Caco-2 (cell line): ENCODE measurements at regions not wholly inside any gene's neighbourhood (a gene's known extent, or its start where the extent isn't known, plus 50 kb on each side); places are given as distances from the start of the nearest gene placed in this dataset.

Source experiments
- BruUV-seq: library from RNA; stranded (reverse); fragments of 400-500 nt; replicated peaks from 2 replicates; lab custom pipeline; 2021; lab: Mats Ljungman, UMichigan
- CTCF ChIA-PET: fragments of 300-600 bp; sonication (Branson Sonifier 250); formaldehyde crosslinking; loops from one replicate; lab custom pipeline; 2022; ENCODE audit warnings: antibody characterized with exemption; lab: Charles Lee
- POLR2A ChIA-PET: fragments of 300-600 bp; sonication (Branson Sonifier 250); formaldehyde crosslinking; loops from one replicate; lab custom pipeline; 2022; ENCODE audit warnings: antibody characterized with exemption; lab: Charles Lee
- DNase-seq, 2 experiments: peaks; one replicate each; pipeline versions ENCODE4 v3.0.0 to v3.0.0-alpha.2; 2020 to 2022
- H3K27me3 ChIP-seq: replicated peaks from 2 replicates; pipeline ENCODE4 v1.6.0; 2011; ENCODE audit warnings: low read length; ENCODE audit not compliant: control insufficient read depth, insufficient read depth
- H3K36me3 ChIP-seq: 2 replicates; pipeline ENCODE4 v1.5.1; 2011; ENCODE audit warnings: low read length; ENCODE audit not compliant: control insufficient read depth, insufficient read depth
- H3K4me1 ChIP-seq: fragments of 250-450 bp; sonication (Bioruptor Pico); 2 replicates; pipeline ENCODE4 v1.5.1; 2020; ENCODE audit warnings: mild to moderate bottlenecking
- H3K4me3 ChIP-seq: 2 replicates; pipeline ENCODE4 v1.5.1; 2011; ENCODE audit warnings: low read depth, mild to moderate bottlenecking, control low read depth, low read length
- H3K9me3 ChIP-seq: fragments of 250-450 bp; sonication (Bioruptor Pico); 2 replicates; pipeline ENCODE4 v1.5.1; 2020; ENCODE audit warnings: mild to moderate bottlenecking, moderate library complexity
- H3K27ac Mint-ChIP-seq: one replicate; pipeline ENCODE4 v1.8.0; 2022; ENCODE audit warnings: mixed read lengths; ENCODE audit not compliant: unreplicated experiment
- H3K27me3 Mint-ChIP-seq: one replicate; pipeline ENCODE4 v1.8.0; 2022; ENCODE audit warnings: mixed read lengths; ENCODE audit not compliant: insufficient read depth, unreplicated experiment
- H3K36me3 Mint-ChIP-seq: one replicate; pipeline ENCODE4 v1.8.0; 2022; ENCODE audit warnings: mild to moderate bottlenecking, mixed read lengths; ENCODE audit not compliant: insufficient read depth, unreplicated experiment
- H3K4me1 Mint-ChIP-seq: one replicate; pipeline ENCODE4 v1.8.0; 2022; ENCODE audit warnings: low read depth, mixed read lengths; ENCODE audit not compliant: unreplicated experiment
- H3K4me3 Mint-ChIP-seq: one replicate; pipeline ENCODE4 v1.8.0; 2022; ENCODE audit warnings: mild to moderate bottlenecking, moderate library complexity, mixed read lengths; ENCODE audit not compliant: unreplicated experiment
- H3K9me3 Mint-ChIP-seq: one replicate; pipeline ENCODE4 v1.8.0; 2022; ENCODE audit warnings: mixed read lengths; ENCODE audit not compliant: unreplicated experiment
- CTCF ChIP-seq, 2 experiments: fragments of 200-600 bp in 1 of 2; IDR thresholded peaks; 1 replicate in 1 of 2; 2 replicates in 1 of 2; pipeline versions ENCODE4 v1.5.1 to v1.8.0; 2011 to 2022; ENCODE audit warnings: antibody characterized with exemption in 1 of 2, control low read depth in 1 of 2, inconsistent platforms in 1 of 2, low read depth in 1 of 2, low read length in 1 of 2, mild to moderate bottlenecking in 1 of 2, moderate library complexity in 1 of 2; ENCODE audit not compliant: insufficient read depth in 1 of 2, severe bottlenecking in 1 of 2, unreplicated experiment in 1 of 2
- intact Hi-C: fragments of 100-400 bp; cut with micrococcal nuclease; formaldehyde crosslinking; loops from one replicate; pipeline ENCODE4 v1.10.0; 2022; ENCODE audit not compliant: unreplicated experiment

DNA sequence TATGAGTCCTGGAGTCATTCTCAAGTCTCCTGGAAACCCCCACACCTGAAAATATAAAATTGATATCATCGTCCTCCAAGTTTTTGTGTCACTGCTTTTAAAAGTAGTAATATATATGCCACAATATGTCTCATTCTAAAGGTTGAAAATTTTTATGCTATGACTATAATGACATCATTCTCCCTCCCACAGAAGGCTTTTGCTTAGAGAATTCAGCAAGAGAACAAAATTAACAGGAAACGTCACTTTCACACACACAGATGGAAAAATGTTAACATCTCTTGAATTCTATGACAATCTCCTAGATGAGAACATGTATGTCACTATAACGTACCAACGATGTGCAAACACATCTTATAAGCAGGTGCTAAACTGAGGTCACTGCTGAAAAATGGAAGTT lies 498.3 kb downstream of the FOXG1 start:
- DNase-seq = no peak
- Histone ChIP-seq H3K4me1 (no peaks in the 10 kb centered on the region), H3K9me3 (no peaks in the 10 kb centered on the region), H3K36me3 (no peaks in the 10 kb centered on the region), H3K4me3 (no peak overlapping the region), H3K27me3 (no peaks in the 10 kb centered on the region)
- CTCF ChIA-PET = no interaction called here
- no peak for TF ChIP-seq CTCF (IDR thresholded peaks at IDR 0.05; ENCODE audit: insufficient read depth in 1 of 2, low read depth in 1 of 2, low read length in 1 of 2, severe bottlenecking in 1 of 2, unreplicated experiment in 1 of 2)
- no TSS peak for BruUV-seq
- Mint-ChIP-seq H3K4me3 (no peak overlapping the region), H3K27me3 (no peaks in the 10 kb centered on the region), H3K36me3 (no peaks in the 10 kb centered on the region), H3K27ac (no peak overlapping the region), H3K9me3 (no peaks in the 10 kb centered on the region), H3K4me1 (no peaks in the 10 kb centered on the region)
- intact Hi-C loops = no loop called here
- POLR2A ChIA-PET = no interaction called here

DNA sequence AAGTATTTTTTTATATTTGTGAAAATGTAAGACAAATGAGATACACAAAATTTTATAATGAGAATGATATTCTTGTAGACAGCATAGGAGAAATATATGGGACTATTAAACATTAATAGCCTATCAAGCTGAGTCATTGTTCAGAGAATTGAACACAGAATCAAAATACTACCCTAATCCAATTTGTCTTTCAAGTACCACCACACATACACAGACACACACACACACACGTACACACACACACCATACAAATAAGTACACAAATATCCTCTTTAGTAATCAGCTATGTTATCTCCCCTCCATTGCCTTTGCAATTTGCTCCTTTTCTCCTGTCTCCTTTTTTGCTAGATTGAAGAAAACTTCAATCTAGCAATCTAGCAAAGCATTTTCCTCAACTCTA lies 499.3 kb downstream of the FOXG1 start:
- intact Hi-C loops = no loop called here
- H3K36me3 ChIP-seq = no peaks in the 10 kb centered on the region
- CTCF ChIA-PET = no interaction called here
- no peak for TF ChIP-seq CTCF (IDR thresholded peaks at IDR 0.05; ENCODE audit: insufficient read depth in 1 of 2, low read depth in 1 of 2, low read length in 1 of 2, severe bottlenecking in 1 of 2, unreplicated experiment in 1 of 2)
- DNase-seq = no peak
- H3K9me3 ChIP-seq = no peaks in the 10 kb centered on the region
- no TSS peak for BruUV-seq
- H3K4me3 ChIP-seq = no peak overlapping the region
- no peaks in the 10 kb centered on the region for H3K4me1 ChIP-seq
- no peaks in the 10 kb centered on the region for H3K27me3 ChIP-seq
- Mint-ChIP-seq H3K4me3 (no peak overlapping the region), H3K27ac (no peak overlapping the region), H3K27me3 (no peaks in the 10 kb centered on the region), H3K4me1 (no peaks in the 10 kb centered on the region), H3K9me3 (no peaks in the 10 kb centered on the region), H3K36me3 (no peaks in the 10 kb centered on the region)
- POLR2A ChIA-PET = no interaction called here

DNA sequence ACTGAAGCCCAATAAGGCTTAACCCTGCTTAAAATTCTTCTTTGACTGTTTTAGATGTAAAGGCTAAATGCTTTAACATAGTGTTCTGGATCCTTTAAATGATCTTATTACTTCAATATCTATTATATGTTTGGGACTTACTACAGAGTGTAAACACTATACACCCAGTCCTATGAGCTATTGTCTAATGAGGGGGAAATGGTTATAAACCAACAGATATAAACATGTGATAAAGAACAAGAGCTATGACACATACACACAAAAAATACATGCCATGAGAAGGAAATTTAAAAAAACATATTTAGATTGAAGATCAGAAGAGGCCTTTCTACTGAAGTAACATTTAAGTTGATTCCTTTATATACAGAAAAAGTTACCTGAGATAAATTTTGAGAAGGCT lies 505.1 kb downstream of the FOXG1 start:
- ChIA-PET CTCF (no interaction called here), POLR2A (no interaction called here)
- no TSS peak for BruUV-seq
- Histone ChIP-seq H3K4me3 (no peak overlapping the region), H3K4me1 (no peaks in the 10 kb centered on the region), H3K27me3 (no peaks in the 10 kb centered on the region), H3K9me3 (no peaks in the 10 kb centered on the region), H3K36me3 (no peaks in the 10 kb centered on the region)
- Mint-ChIP-seq H3K27ac (no peak overlapping the region), H3K4me1 (no peaks in the 10 kb centered on the region), H3K27me3 (peaks cover 2% of the 10 kb centered on the region), H3K4me3 (no peak overlapping the region), H3K9me3 (no peaks in the 10 kb centered on the region), H3K36me3 (no peaks in the 10 kb centered on the region)
- intact Hi-C loops = no loop called here
- DNase-seq = no peak
- TF ChIP-seq CTCF (IDR thresholded peaks at IDR 0.05; ENCODE audit: insufficient read depth in 1 of 2, low read depth in 1 of 2, low read length in 1 of 2, severe bottlenecking in 1 of 2, unreplicated experiment in 1 of 2) = no peak
